Dedifferentiated amniotic fluid mesenchymal stem cell (primary cell): ENCODE measurements at regions not wholly inside any gene's neighbourhood (a gene's known extent, or its start where the extent isn't known, plus 50 kb on each side); places are given as distances from the start of the nearest gene placed in this dataset.

Experiments used
- DNase-seq: peaks from one replicate; pipeline ENCODE4 v3.0.0-alpha.2; 2016; ENCODE audit errors: extremely low spot score

GRCh38 chr15:70202756-70203155 lies 105.0 kb upstream of the TLE3 start:
- no peak for DNase-seq

- DNase-seq: no peak
Observed at GRCh38 chr15:70201425-70201775, 103.7 kb upstream of the TLE3 start.

- no peak for DNase-seq
Observed at GRCh38 chr15:70200511-70201424, 103.1 kb upstream of the TLE3 start.

- no peak for DNase-seq
Observed at GRCh38 chr15:70199540-70200410, 102.1 kb upstream of the TLE3 start.

- DNase-seq: no peak
Observed at GRCh38 chr15:70199124-70199482, 101.4 kb upstream of the TLE3 start.

- DNase-seq: no peak
Observed at GRCh38 chr15:70198441-70199123, 100.9 kb upstream of the TLE3 start.

GRCh38 chr15:70197945-70198361 lies 100.2 kb upstream of the TLE3 start:
- DNase-seq: no peak

- DNase-seq: no peak
Observed at GRCh38 chr15:70197318-70197944, 99.7 kb upstream of the TLE3 start.

- no peak for DNase-seq
Observed at GRCh38 chr15:70196372-70197316, 98.9 kb upstream of the TLE3 start.

GRCh38 chr15:70195587-70196305 lies 98.0 kb upstream of the TLE3 start:
- DNase-seq: peak; percentile 71

- no peak for DNase-seq
Observed at GRCh38 chr15:70195171-70195570, 97.5 kb upstream of the TLE3 start.

GRCh38 chr15:70194266-70194665 lies 96.5 kb upstream of the TLE3 start:
- DNase-seq: no peak

GRCh38 chr15:70193734-70194133 lies 96.0 kb upstream of the TLE3 start:
- no peak for DNase-seq

GRCh38 chr15:70192490-70192889 lies 94.8 kb upstream of the TLE3 start:
- no peak for DNase-seq

- DNase-seq: no peak
Observed at GRCh38 chr15:70192041-70192440, 94.3 kb upstream of the TLE3 start.

GRCh38 chr15:70190965-70191364 lies 93.2 kb upstream of the TLE3 start:
- no peak for DNase-seq

GRCh38 chr15:70189826-70190695 lies 92.3 kb upstream of the TLE3 start:
- DNase-seq: no peak

- no peak for DNase-seq
Observed at GRCh38 chr15:70188286-70188685, 90.6 kb upstream of the TLE3 start.

GRCh38 chr15:70187331-70187730 lies 89.6 kb upstream of the TLE3 start:
- no peak for DNase-seq
